ENCODE measurements at regions not wholly inside any gene's neighbourhood (a gene's known extent, or its start where the extent isn't known, plus 50 kb on each side); places are given as distances from the start of the nearest gene placed in this dataset.

DNA sequence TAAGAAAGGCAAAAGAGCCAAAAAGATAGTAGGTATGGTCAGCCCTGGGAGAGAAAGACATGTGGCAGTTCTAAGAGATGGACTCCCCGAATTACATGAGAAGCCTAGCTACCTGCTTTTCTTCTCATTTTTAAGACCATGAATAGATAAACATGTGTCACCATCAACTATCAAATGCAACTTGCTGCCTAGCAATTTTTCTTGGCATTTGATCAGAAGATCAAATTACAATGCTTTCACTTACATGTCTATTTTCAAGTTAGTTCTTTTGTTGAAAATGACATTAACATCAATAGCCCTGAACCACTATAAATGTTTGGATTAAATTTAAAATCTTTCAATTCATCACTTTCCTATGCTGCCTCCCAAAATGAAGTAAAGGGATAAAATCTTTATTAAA is 212.3 kb downstream of the HHIPL2 start:
- TF ChIP-seq, protein P1, sequence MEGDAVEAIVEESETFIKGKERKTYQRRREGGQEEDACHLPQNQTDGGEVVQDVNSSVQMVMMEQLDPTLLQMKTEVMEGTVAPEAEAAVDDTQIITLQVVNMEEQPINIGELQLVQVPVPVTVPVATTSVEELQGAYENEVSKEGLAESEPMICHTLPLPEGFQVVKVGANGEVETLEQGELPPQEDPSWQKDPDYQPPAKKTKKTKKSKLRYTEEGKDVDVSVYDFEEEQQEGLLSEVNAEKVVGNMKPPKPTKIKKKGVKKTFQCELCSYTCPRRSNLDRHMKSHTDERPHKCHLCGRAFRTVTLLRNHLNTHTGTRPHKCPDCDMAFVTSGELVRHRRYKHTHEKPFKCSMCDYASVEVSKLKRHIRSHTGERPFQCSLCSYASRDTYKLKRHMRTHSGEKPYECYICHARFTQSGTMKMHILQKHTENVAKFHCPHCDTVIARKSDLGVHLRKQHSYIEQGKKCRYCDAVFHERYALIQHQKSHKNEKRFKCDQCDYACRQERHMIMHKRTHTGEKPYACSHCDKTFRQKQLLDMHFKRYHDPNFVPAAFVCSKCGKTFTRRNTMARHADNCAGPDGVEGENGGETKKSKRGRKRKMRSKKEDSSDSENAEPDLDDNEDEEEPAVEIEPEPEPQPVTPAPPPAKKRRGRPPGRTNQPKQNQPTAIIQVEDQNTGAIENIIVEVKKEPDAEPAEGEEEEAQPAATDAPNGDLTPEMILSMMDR (IDR thresholded peaks at IDR 0.05), result no peak
- TF ChIP-seq POLR2A (IDR thresholded peaks at IDR 0.05), result no peak
